Stimulated activated CD4-positive, alpha-beta T cell treated with anti-CD3 and anti-CD28 coated beads, Interleukin-2, amount 100 ng/mL, for 4 hours (primary cell): ENCODE measurements at regions not wholly inside any gene's neighbourhood (a gene's known extent, or its start where the extent isn't known, plus 50 kb on each side); places are given as distances from the start of the nearest gene placed in this dataset.

Experiments used
- DNase-seq: peaks from one replicate; pipeline ENCODE4 v3.0.0-alpha.2; 2020; ENCODE audit warnings: low read depth

- DNase-seq: no peak
Measured at GRCh38 chr9:7984203-7984602, 184.6 kb upstream of the DMAC1 start.

- DNase-seq: no peak
Measured at GRCh38 chr9:7983490-7983889, 183.9 kb upstream of the DMAC1 start.

DNA sequence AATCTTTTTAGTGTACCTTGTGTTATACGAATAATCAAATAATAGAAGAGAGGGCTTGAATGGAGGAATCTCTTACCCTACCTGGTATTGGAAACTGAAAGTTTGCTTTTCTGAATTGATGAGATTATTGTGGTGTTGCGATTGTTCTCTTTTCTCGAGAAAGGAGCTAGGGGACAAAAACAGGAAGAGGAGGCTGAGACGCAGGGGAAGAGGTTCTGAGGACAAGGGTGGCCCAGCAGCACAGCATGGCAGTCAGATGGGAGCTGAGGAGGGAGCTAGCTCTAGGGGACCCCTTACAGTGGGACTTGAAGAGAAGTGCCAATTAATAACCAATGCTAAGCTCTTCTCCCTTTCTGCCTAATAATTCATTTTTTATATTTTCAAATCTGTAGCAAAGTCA lies 183.3 kb upstream of the DMAC1 start:
- DNase-seq: no peak

GRCh38 chr9:7980691-7981289 lies 181.2 kb upstream of the DMAC1 start:
- DNase-seq: no peak

- no peak for DNase-seq
Measured at GRCh38 chr9:7980041-7980440, 180.5 kb upstream of the DMAC1 start.

DNA sequence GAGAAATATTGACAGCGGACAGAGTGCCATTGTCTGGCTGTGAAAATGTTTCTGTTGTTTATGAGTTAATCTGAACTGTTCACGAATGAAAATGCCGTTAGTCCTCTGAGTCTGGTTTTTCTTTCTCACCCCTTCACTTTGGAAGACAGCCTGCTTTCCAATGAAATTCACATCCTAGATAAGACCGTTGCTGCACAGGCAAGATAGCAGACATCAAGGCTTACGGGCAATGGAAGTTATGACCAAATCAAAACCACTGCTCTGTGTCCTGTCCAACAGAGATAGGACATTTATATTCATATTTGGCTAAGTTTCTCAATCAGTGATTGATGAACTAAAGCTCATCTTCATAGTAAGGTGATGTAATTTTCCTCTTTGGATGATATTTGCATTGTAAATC lies 180.0 kb upstream of the DMAC1 start:
- no peak for DNase-seq

- DNase-seq: no peak
Measured at GRCh38 chr9:7977586-7977985, 178.0 kb upstream of the DMAC1 start.

DNA sequence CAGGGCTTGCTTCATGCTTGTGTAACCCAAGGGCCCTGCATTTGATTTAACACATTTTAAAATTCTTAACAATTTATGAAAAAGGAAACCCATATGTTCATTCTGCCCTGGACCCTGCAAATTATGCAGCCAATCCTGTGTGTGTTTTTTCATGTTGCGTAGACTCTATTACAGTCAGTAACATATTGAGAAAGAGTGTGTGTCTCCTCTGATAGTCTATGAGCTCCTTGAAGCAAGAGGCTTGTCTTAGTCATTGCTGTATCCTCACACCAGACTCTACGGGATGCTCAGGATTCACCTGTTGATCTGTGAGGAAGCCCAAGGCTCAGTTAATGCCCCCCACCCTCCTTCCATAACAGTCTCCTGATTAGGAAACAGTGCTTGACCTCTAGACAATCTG lies 177.3 kb upstream of the DMAC1 start:
- DNase-seq: no peak

DNA sequence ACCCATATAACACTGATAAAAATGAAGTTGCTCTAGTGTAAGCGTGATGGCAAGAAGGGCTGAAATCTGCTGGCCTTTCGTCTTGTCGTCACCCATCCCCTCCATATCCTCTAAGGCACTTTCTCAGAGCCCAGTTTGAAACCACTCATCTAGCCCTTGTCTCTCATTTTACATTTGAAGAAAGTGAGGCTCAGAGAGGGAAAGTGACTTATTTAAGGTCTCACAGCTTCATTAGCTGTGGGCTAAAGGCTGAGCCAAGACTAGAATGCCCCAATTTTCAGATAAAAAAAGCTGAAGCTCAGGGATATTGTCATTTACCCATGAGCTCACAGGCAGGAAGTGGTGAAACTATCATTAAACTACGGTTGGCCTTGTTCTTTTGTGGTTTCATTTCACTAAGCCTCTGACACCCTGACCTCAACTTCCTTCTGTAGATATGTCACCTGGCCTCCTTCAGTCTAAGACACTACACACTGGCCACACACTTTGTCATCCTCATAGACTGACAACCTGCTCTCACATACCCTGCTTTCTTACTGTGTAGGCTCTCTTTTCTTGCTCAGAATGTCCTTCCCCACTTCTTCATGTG lies 176.7 kb upstream of the DMAC1 start:
- DNase-seq: peak; percentile 31

DNA sequence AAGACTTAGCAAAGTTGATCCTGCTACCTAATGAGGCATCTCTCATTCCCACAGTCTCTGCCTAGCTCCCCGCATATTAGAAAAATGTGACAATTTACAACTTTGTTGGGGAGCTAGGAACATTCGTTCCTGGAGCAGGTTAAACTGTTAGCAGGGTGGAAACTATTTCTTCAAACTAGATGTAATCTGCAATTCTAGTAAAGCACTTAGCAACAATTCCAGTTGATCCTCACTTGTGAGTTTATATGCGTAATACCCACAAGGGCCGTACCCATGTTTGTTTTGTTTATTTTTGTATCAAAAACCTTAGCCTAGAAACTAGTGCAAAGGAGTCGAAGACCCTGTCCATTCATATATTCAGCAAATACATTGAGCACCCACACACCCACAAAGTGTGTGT lies 175.8 kb upstream of the DMAC1 start:
- no peak for DNase-seq

GRCh38 chr9:7974335-7974960 lies 174.9 kb upstream of the DMAC1 start:
- no peak for DNase-seq

- DNase-seq: no peak
Measured at GRCh38 chr9:7973123-7973522, 173.5 kb upstream of the DMAC1 start.

- DNase-seq: no peak
Measured at GRCh38 chr9:7970681-7971330, 171.2 kb upstream of the DMAC1 start.

GRCh38 chr9:7968687-7969086 lies 169.1 kb upstream of the DMAC1 start:
- DNase-seq: no peak

GRCh38 chr9:7967851-7968250 lies 168.3 kb upstream of the DMAC1 start:
- DNase-seq: no peak

DNA sequence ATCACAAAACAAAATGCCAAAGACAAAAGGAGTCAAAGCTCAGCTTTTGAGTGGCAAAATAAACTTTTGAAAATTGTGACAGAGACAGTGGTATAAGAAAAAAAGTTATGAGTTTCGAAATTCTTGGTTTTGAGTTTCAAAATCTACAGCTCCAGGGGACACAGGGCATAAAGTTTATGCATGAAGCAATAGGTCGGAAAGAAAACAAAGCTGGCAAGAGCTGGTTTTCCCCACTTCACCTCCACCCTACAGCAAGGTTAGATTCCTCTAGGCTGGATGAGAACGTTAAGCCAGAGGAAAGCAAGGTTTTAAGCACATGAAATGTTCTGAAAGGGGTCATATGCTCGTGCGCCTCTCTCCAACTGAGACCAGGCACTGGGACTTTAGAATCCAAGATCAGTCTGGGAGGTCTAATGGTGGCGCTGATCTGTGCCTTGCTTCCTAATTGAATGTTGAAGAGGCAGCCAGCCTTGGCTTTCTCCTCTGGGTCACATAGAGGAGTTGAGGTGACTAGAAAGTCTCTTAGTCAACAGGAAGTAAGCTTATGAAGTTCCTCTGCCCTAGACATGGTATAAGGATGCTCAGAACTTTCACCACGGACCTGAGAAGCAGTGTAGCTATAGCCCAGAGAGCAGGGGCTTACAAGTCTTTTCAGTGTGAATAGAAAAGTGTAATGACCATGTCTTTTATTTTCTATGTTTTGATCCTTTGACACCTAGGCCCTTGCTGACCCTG lies 167.7 kb upstream of the DMAC1 start:
- no peak for DNase-seq

- no peak for DNase-seq
Measured at GRCh38 chr9:7965063-7965462, 165.5 kb upstream of the DMAC1 start.

GRCh38 chr9:7963026-7963425 lies 163.4 kb upstream of the DMAC1 start:
- no peak for DNase-seq

DNA sequence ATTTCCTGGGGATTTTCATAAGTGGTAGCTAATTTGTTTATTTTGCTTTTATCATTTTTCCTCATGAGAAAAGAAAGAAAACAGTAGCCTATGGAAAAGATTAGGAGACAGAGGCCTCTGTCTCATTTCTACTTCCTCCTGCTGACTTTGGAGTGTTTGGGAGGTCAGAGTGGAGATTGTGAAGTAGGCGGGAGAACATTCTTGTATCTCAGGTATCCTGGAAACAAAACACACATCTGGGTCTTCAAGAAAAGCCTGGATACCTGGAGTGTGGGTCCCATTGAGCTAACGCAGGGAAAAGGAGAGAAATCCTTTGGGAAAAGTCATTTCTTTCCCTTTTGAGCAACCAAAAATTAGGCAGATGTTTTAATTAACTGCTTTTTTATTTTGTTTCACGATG lies 161.5 kb upstream of the DMAC1 start:
- DNase-seq: no peak

- DNase-seq: no peak
Measured at GRCh38 chr9:7960320-7961050, 160.9 kb upstream of the DMAC1 start.

GRCh38 chr9:7957803-7958202 lies 158.2 kb upstream of the DMAC1 start:
- no peak for DNase-seq

DNA sequence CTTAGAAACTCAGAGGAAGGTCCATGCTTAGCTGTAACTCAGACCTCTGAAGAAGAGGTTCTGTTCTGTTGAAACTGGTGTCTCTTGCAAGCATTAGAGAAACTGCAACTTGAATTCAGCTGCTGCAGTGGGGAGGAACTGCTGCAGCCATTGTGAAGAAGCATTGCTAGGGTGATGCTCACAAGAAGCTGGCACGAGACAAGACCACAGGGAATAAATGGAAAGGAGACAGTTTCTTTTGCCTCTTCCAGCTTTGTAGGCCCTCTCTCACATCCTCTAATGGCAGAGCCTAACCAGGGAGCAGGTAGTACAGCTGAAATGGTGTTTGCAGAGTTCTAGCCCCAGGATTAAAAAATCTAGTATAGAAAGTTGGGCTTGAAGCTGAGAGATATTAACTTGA lies 148.0 kb upstream of the DMAC1 start:
- no peak for DNase-seq
